UCSD-AML1 (cell line): ENCODE measurements at regions not wholly inside any gene's neighbourhood (a gene's known extent, or its start where the extent isn't known, plus 50 kb on each side); places are given as distances from the start of the nearest gene placed in this dataset.
"Not testable (repeated sequence)": the region's sequence is repeated elsewhere in the genome, so short reads cannot be mapped to it uniquely, and the experiment has no call there.

ENCODE experiments used
- DNase-seq: peaks from one replicate; lab custom pipeline; 2025; ENCODE audit not compliant: unreplicated experiment; lab: John Stamatoyannopoulos, UW

- not testable (repeated sequence) for DNase-seq
These were observed 89.4 kb upstream of the MAMLD1 start for GRCh38 chrX:150273575-150274294.

- DNase-seq, result no peak
These were observed 80.2 kb upstream of the MAMLD1 start for GRCh38 chrX:150282953-150283352.

- DNase-seq, result no peak
These were observed 72.1 kb upstream of the MAMLD1 start for GRCh38 chrX:150291014-150291413.

- no peak for DNase-seq
These were observed 69.7 kb upstream of the MAMLD1 start for GRCh38 chrX:150293311-150294013.

- DNase-seq, result no peak
These were observed 64.1 kb upstream of the MAMLD1 start for GRCh38 chrX:150298841-150299551.

- no peak for DNase-seq
These were observed 63.5 kb upstream of the MAMLD1 start for GRCh38 chrX:150299579-150299978.

GRCh38 chrX:150303386-150304097 lies 59.6 kb upstream of the MAMLD1 start:
- no peak for DNase-seq

- no peak for DNase-seq
These were observed 57.1 kb upstream of the MAMLD1 start for GRCh38 chrX:150306002-150306401.

GRCh38 chrX:150308041-150308440 lies 55.1 kb upstream of the MAMLD1 start:
- DNase-seq, result no peak

- DNase-seq, result no peak
These were observed 54.5 kb upstream of the MAMLD1 start for GRCh38 chrX:150308532-150309157.

- no peak for DNase-seq
These were observed 52.7 kb upstream of the MAMLD1 start for GRCh38 chrX:150310417-150310816.

- no peak for DNase-seq
These were observed 52.2 kb upstream of the MAMLD1 start for GRCh38 chrX:150310881-150311280.

GRCh38 chrX:150312931-150313330 lies 50.2 kb upstream of the MAMLD1 start:
- no peak for DNase-seq
